Left lung (tissue), 4 donors: ENCODE measurements at regions not wholly inside any gene's neighbourhood (a gene's known extent, or its start where the extent isn't known, plus 50 kb on each side); places are given as distances from the start of the nearest gene placed in this dataset.
A peak's percentile ranks its signal among the peaks of the same experiment; 100 is the strongest.

ENCODE experiments used
- ATAC-seq: fragments of 200-7000 bp; cut with Tn5 transposase; one replicate; pipeline ENCODE4 v1.9.1; 2020; ENCODE audit warnings: moderate library complexity
- DNase-seq, 4 donors: peaks; one replicate each; pipeline ENCODE4 v3.0.0-alpha.2; 2013 to 2020
- H3K27ac ChIP-seq, 2 donors: fragments of 200-600 bp; sonication (generic) in 1 of 2; one replicate each; pipeline versions ENCODE4 v1.5.0 to v1.8.0; 2020 to 2021
- H3K27me3 ChIP-seq, 2 donors: fragments of 200-600 bp; sonication (generic) in 1 of 2; one replicate each; pipeline versions ENCODE4 v1.5.0 to v1.8.0; 2020 to 2021
- H3K36me3 ChIP-seq, 2 donors: fragments of 200-600 bp; sonication (generic) in 1 of 2; one replicate each; pipeline versions ENCODE4 v1.5.0 to v1.8.0; 2020 to 2021
- H3K4me1 ChIP-seq, 2 donors: fragments of 200-600 bp; one replicate each; pipeline ENCODE4 v1.8.0; 2021
- H3K4me3 ChIP-seq, 2 donors: fragments of 200-600 bp; sonication (generic) in 1 of 2; one replicate each; pipeline versions ENCODE4 v1.5.0 to v1.8.0; 2020 to 2021; ENCODE audit warnings: mild to moderate bottlenecking in 1 of 2
- H3K9me3 ChIP-seq, 2 donors: fragments of 200-600 bp; sonication (generic) in 1 of 2; one replicate each; pipeline versions ENCODE4 v1.5.0 to v1.8.0; 2020 to 2021
- CTCF ChIP-seq, 2 donors: fragments of 200-600 bp; sonication (generic) in 1 of 2; IDR thresholded peaks; one replicate each; pipeline versions ENCODE4 v1.5.0 to v1.8.0; 2021; ENCODE audit warnings: antibody characterized with exemption in 2 of 2
- intact Hi-C, 2 donors: fragments of 100-400 bp; cut with DNase I; formaldehyde crosslinking; loops; one replicate each; pipeline versions ENCODE4 v1.11.2 to v1.14.2; 2022
- donor health status: DM: no; HTN: yes; CAD: no.
- donor health status: DM: no; HTN: no; CAD: no.

GRCh38 chr5:128791312-128791711 lies 174.0 kb upstream of the SLC27A6 start:
- ATAC-seq (no peak), DNase-seq (no peak)
- intact Hi-C loops: no loop called here
- H3K36me3 ChIP-seq: no peaks in the 10 kb centered on the region
- no peaks in the 10 kb centered on the region for H3K27me3 ChIP-seq
- H3K4me3 ChIP-seq: no peak overlapping the region
- no peak overlapping the region for H3K27ac ChIP-seq
- H3K9me3 ChIP-seq: peaks cover 0 to 4% of the 10 kb centered on the region in 2 donors
- no peaks in the 10 kb centered on the region for H3K4me1 ChIP-seq
- no peak for TF ChIP-seq CTCF (IDR thresholded peaks at IDR 0.05)

GRCh38 chr5:128796506-128796905 lies 168.8 kb upstream of the SLC27A6 start:
- Histone ChIP-seq H3K27me3 (no peaks in the 10 kb centered on the region), H3K9me3 (peaks cover 0 to 2% of the 10 kb centered on the region in 2 donors), H3K27ac (no peak overlapping the region), H3K4me1 (no peaks in the 10 kb centered on the region), H3K4me3 (no peak overlapping the region), H3K36me3 (no peaks in the 10 kb centered on the region)
- ATAC-seq (no peak), DNase-seq (no peak)
- no peak for TF ChIP-seq CTCF (IDR thresholded peaks at IDR 0.05)
- intact Hi-C loops: no loop called here

GRCh38 chr5:128798871-128799270 lies 166.4 kb upstream of the SLC27A6 start:
- TF ChIP-seq CTCF (IDR thresholded peaks at IDR 0.05): no peak
- Histone ChIP-seq H3K27me3 (no peaks in the 10 kb centered on the region), H3K9me3 (peaks cover 0 to 2% of the 10 kb centered on the region in 2 donors), H3K4me3 (no peak overlapping the region), H3K27ac (no peak overlapping the region), H3K4me1 (no peaks in the 10 kb centered on the region), H3K36me3 (no peaks in the 10 kb centered on the region)
- DNase-seq: no peak
- ATAC-seq: no peak
- intact Hi-C loops: no loop called here

- DNase-seq (peak in 1 of 4 donors; percentile 31), ATAC-seq (no peak)
- Histone ChIP-seq H3K4me1 (no peaks in the 10 kb centered on the region), H3K27ac (no peak overlapping the region), H3K36me3 (no peaks in the 10 kb centered on the region), H3K4me3 (no peak overlapping the region), H3K9me3 (peaks cover 0 to 2% of the 10 kb centered on the region in 2 donors), H3K27me3 (no peaks in the 10 kb centered on the region)
- no peak for TF ChIP-seq CTCF (IDR thresholded peaks at IDR 0.05)
- intact Hi-C loops: no loop called here
Measured at GRCh38 chr5:128799945-128800344, 165.3 kb upstream of the SLC27A6 start.

- H3K4me3 ChIP-seq: no peak overlapping the region
- H3K4me1 ChIP-seq: no peaks in the 10 kb centered on the region
- ATAC-seq (no peak), DNase-seq (peak in 1 of 4 donors; percentile 30)
- no peaks in the 10 kb centered on the region for H3K27me3 ChIP-seq
- TF ChIP-seq CTCF (IDR thresholded peaks at IDR 0.05): no peak
- intact Hi-C loops: no loop called here
- H3K9me3 ChIP-seq: no peaks in the 10 kb centered on the region
- H3K27ac ChIP-seq: no peak overlapping the region
- H3K36me3 ChIP-seq: no peaks in the 10 kb centered on the region
Measured at GRCh38 chr5:128800377-128800776, 164.9 kb upstream of the SLC27A6 start.
